GM21619 (cell line): ENCODE measurements at regions not wholly inside any gene's neighbourhood (a gene's known extent, or its start where the extent isn't known, plus 50 kb on each side); places are given as distances from the start of the nearest gene placed in this dataset.

Source experiments
- ATAC-seq: cut with Tn5 transposase; IDR thresholded peaks from one replicate; pipeline ENCODE4 v1.9.1; 2021; ENCODE audit not compliant: unreplicated experiment

DNA sequence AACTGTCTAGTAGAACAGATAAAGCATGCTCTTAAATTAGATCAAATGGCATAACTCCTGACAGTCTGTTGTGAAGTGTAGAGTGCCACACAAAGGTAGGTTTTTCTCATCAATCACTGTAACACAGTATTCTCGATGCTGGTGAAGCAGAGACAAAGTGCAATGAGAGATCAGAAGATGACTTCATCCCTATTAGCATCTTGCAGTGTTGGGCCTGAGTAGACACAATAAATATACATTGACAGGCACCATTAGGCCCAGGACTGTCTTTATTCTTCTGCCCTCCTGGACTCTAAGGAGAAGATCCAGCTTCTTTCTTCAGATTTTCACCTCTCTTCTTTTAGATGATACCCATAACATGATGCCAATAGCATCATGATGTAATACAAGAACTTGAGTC, 478.0 kb upstream of the TENM4 start:
- no peak for ATAC-seq

DNA sequence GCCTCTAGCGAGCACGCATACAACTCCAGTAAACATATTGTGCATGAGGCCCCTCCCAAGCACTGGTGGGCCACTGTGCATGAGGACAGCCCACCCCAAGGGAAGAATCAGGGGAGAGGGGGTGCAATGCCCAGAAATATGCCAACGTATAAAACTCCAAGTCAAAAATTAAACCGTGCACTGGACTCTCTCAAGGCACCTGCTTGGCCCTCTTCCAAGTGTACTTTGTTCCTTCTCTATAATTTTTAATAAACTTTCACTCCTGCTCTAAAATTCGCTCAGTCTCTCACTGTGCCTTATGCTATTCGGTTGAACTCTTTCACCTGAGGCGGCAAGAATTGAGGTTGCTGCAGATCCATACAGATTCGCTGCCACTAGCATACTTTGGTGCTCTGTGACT, 465.3 kb upstream of the TENM4 start:
- ATAC-seq, result no peak

DNA sequence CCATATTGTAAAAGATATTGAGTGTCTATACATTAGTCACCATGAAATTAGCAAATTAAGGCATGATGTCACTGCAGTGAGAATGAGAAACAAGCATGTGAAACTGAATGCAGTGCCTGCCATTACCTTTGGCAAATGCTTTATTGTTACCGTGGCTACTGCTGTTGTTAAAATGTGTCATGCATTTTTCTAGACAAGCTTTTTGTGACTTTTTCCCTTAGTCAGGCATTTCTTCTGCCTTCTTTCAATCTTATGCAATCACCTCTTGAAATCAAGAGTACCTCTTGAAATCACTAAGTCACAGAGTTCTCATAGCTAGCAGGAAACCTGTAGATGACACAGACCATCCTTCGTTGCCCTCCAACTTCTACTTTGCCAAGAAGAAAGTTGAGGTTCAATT, 461.7 kb upstream of the TENM4 start:
- no peak for ATAC-seq

DNA sequence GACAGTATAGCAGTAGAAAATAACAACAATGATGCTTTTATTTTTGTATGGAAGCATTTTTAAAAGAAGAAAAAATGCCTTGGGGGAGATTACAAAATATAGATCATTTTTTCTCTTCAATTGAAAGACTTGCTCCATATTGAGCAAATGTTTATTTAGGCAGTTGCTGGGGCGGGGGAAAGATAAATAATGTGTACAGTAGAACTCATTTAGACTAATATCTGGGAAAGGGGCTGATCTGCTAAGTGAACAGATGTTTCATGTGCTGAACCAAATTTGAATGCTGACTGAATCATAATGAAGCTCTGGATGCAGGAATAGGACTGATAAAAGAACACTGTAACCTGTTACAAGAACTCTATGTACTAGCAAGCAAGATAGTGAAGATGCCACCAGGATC, 457.1 kb upstream of the TENM4 start:
- no peak for ATAC-seq

DNA sequence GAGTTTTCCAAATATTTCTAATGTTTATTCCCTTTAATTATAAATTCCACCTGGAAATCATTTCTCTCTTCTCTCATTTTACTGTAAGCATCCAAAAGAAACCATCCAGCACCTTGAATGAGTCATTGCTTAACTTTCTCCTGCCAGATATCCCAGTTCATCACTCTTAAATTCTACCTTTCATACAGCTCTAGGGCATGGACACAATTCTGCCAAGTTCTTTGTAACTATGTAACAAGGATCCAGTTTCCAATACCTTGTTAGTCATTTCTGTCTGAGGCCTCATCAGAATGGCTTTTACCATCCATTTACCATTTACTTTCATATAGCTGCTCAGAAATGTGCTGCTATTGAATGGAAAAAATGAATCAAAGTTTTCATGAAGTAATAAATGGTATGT, 455.4 kb upstream of the TENM4 start:
- no peak for ATAC-seq

DNA sequence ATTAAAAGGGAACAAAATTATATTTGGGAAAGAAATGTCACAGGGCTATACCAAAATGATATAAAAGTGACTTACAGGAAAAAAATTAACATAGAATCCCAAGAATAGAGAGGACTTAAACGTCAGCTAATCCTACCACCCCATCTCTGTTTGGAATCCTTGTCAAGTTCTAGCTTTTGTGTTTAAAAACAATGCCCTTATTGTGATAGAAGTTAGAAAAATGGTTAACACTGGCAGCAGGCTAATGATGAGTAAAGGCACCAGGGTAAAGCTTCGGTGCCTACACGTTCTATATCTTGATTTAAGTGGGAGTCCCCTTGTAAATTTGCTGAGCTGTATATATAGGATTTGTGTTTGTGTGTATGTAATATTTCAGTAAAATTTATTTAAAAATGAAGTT, 453.3 kb upstream of the TENM4 start:
- ATAC-seq, result no peak

DNA sequence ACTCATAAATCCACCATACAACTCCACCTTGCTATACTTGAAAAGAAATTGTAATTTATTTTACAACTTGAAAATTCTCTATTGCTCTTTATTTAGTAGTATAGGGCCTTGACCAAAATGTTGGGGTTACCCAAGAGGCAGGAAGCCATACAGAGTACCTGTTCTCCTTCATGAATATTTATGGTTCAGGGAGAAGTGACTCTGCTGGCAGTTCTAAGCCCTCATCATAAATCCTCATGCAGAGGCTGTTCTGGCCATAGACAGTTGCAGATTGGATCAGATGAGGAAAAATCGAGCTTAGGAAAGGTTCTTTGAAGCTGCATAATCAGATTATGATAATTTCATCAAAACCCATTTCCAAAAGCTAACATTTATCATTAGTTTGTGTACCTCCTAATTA, 449.4 kb upstream of the TENM4 start:
- ATAC-seq, result no peak

DNA sequence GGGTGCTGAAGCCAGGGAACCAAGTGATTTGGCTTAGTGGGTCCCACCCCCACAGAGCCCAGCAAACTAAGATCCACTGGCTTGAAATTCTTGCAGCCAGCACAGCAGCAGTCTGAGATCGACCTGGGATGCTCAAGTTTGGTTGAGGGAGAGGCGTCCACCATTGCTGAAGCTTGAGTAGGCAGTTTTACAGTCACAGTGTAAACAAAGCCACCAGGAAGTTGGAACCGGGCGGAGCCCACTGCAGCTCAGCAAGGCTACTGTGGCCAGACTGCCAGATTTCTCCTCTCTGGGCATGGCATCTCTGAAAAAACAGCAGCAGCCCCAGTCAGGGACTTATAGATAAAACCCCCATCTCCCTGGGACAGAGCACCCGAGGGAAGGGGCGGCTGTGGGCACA, 424.1 kb upstream of the TENM4 start:
- ATAC-seq, result no peak

DNA sequence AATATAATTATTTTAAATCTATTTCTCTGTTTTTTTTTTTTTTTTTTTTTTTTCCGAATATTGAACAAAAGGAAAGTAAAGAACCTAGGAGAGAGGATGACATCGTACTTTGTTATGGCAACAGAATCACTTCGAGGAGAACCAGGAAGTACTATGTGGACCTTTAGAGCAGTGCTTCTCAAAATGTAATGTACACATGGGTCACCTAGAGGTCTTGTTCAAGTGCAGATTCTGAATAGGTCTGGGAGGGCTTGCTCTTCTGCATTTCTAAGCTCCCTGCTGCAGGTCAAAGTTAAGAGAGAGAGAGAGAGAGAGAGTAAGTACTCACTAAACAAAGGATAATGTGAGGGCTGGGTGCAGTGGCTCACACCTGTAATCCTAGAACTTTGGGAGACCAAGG, 419.5 kb upstream of the TENM4 start:
- ATAC-seq, result no peak

DNA sequence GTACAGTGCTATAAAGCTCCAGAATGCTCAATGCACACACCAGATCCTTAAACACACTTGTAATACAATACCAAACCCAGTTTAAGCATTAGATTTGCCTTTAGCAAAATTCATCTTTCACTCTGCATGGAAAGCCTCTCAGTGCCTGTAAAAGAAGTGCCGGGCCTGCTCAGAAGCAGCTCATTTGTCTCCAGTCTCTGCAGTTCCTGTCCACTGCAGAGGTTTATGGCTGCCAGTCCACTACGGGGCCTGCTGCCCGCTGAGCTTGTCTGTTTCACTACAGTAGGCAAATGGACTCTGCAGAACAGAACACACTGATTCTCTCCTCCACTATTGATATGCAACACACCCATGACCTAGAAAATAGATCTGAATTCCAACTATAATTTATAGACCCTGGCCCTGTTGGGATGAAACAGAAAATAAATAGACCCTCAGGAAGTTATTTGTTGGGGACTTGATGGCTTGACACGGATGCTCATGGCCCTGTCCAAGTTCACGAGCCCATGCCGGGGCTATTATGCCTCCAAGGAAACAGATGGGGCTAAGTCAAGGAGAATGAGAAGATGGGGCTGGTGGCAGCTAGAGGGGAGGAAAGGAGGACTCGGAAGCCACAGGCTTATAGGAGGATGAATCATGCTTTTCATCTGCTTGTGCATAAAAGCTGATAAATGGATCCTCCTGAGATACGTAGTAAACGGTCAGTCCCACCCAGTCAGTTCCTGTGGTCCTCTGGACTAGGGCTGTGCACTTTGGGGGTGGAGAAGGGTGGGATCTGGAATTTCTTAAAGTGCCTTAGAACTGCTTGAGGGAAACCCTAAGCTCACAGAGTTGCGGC, 416.8 kb upstream of the TENM4 start:
- ATAC-seq, result no peak

DNA sequence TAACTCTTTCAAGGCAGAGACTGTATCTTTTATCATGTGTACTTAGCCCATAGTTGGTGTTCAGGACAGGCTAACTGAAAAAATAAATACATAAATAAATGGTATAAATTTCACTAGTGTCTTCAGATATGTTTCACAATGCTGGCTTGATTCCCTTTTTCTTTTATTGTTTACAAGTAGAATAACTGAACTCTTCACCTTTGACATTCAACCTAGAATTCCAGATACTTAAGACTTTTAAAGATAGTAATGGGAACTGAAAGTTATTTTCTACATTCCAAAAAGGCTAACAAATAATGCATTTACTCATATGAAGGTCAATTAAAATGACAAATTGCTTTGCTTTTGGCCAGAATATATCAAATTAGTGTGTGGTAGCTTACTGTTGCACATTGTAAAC, 411.3 kb upstream of the TENM4 start:
- no peak for ATAC-seq

DNA sequence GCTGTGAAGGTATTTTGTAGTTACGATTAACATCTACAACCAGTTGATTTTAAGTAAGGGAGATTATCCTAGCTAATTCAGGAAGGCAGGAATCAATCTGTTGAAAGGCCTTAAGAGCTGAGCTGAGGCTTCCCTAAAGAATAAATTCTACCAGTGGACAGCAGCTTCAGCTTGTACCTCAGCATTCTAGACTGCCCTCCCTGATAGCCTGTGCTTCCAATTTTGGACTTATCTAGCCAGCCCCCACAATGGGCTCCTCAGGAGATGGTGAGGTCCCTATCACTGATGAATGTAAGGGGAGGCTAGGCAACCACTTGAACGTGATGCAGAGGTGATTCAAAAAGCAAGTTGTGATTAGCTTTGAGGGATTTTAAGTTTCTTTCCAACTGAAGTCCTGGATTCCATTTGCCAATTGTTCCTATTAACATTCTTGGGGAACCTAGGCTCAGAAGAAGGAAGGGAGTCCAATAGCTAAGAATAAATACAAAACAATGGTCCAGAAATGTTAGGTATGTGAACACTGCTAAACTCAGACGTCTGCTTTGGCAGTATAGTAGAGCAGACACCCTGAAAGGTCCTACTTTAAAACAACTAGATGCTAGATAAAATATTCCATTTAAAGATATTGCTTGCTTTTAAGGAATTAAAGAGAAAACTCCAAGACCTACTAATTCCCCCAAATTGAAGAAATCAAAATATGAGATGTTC, 404.3 kb upstream of the TENM4 start:
- ATAC-seq, result no peak

DNA sequence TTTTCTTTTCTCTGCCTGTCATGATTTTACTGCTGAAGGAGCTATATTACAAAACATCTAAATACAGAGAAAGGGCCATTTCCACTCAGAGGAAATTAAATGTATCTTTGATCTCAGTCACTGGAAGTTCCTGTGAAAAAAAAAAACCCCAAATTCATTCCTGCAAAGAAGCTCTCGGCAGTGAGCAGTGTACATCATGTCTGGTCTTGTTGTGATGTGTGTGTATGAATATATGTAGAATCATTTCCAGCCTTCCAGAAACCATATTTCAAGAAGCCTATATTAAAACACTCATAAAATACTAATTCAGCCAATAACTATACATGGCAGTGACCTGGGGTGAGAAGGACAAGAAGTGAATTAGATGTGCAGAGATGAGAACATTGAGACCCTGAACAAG, 393.2 kb upstream of the TENM4 start:
- no peak for ATAC-seq

DNA sequence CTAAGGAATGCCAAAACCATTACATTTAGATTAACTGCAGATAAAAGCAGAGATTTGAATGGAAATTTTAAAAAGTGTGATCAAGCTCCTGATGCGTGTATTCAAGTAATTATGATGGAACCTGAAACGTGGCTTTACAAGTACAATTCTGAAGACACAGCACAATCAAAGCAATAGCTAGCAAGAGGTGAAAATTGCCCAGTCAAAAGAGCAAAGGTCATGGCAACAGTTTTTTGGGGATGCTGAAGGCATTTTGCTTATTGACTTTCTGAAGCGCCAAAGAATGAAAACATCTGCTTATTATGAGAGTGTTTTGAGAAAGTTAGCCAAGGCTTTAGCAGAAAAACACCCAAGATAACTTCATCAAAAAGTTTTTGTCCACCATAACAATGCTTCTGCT, 389.6 kb upstream of the TENM4 start:
- ATAC-seq, result no peak

DNA sequence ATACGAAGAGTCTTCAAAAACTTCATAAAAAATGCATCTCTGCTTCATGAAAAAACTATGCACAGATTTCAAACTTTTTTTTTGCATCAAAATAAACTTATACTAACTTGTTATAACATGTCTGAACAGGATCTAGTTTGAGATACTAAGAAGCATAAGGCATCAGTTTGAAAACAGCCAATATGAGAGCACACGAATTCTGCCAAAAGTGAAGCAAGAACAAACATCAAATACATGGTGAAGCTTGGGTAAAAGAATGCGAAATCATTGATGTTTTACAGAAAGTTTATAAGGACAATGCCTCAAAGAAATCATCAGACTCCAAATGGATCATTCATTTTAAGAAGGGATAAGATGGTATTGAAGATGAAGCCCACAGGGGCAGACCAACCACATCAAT, 389.1 kb upstream of the TENM4 start:
- no peak for ATAC-seq

DNA sequence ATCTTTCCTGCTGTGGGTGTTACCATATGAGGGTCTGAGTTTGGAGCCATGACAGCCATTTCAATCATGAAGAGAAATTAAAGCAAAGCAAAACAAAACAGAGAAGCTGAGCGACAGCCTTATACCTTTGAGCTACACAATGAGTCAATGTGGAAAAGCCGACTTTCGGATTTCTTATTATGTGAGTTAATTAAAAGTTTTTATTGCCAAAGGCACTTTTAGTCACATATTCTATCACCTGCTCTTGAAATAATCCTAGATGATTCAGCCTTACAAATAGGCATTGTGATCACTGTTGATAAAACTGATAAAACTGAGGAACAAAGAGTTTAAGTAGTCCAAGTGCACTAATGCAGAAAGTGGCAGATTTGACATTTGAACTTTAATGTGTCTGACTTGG, 381.9 kb upstream of the TENM4 start:
- no peak for ATAC-seq

DNA sequence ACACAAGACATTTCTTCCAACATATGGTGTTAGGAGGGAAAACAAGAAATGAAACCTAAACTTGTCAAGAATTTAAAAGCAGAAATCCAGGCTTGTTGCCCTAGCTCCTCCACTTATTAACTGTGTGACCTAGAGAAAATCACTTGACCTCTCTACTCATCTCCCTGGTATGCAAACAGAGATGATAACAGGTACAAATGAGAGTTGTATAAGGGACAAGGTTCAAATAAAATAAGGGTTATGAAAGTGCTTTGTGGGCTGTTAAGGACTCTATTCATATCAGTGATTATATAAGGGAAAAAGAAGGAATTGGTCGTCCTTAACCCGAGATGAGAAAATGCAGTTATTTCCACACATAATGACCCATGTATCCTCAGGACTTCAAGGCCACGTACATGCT, 372.7 kb upstream of the TENM4 start:
- no peak for ATAC-seq

DNA sequence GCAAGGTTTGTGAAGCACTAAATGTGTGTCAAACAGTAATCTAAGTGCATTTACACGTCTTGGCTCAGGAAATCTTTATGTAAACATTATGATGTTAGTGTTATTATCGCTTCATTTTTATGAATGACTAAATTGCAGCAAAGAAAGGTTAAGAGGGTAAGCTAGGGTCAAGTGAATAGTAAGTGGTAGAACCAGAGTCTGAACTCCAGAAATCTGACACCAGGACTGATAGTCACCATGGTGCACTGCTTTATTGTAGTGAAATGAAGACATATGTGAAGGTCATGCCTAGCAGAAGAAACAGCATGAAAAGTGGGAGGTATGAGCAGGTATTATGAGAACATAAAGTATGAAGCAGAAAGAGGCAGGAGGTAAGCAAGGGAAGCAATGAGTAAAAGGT, 368.7 kb upstream of the TENM4 start:
- no peak for ATAC-seq

DNA sequence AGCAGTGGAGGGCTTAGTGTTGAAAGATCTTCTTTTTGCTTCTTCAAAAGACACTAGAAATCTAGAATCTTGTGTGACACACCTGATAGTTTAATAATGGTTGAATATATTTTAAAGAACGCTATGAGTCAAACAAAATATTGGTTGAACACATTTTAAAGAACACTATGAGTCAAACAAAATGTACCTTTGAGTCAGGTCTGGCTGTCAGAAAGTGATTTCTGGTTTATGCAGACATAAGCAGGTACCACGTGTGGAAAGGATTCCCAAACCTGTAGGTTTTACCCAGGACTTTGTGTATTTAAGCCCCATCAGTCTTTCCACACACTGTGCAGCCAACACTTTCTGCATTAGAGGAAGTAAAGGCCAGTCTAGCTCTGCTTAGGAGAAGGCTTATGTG, 366.7 kb upstream of the TENM4 start:
- ATAC-seq, result no peak

DNA sequence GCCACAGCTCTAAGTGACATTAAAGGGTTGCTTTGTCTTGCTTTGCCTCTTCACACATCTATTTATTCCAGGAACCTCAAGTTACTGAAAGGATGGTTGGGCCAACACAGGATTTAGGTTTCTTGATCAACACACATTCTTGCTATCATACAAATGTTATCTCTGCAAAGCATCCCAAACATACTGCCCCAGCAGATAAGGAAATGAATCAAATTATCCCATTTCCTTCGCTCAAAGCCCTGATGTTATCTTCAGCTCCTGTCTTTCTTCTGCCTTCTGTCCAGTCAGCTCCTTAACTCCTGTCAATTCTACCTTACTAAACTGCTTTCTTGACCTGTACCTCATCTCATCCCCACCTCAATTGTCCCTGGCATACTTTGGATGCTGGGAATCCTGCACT, 355.9 kb upstream of the TENM4 start:
- ATAC-seq, result no peak

DNA sequence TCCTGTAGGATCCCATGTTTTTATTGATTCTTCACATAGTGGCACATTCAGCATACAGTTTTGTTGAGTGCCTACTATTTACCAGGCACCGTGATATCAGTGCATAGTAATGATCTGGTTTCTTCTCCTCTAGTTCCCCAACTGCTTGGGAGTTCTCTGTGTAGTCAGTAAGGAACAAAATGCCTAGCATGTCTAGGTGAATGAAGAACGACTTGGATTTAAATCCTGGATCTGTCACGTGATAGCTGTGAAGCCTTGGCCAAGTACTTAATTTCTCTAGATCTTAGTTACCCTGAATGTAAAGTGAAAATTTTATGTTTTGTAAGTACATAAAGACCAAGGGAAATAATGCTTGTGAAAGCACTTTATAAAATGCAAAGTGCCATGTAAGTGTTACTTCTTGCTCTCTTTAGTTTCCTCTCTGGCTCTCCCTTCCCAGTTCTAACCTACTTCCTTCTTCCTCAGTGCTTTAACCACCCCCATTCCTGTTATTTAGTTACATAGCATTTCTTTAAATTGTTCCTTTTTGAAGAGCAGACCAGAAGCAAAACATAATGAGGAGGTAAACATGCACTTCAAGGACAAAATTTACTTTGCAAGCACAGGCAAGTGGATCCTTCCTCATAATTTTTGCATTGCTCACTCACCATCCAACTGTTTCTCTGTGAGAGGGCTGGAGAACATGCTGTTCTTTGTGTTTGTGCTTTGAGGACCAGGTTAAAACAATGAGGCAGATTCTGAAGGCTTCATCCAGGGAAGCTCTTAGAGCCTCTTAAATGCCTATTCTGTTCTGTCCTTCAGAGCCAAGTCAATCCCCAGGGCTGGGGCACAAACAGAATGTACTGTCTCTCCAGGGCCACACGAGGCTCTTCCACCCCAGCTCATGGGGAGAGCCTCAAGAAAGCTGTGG, 353.9 kb upstream of the TENM4 start:
- ATAC-seq, result no peak

DNA sequence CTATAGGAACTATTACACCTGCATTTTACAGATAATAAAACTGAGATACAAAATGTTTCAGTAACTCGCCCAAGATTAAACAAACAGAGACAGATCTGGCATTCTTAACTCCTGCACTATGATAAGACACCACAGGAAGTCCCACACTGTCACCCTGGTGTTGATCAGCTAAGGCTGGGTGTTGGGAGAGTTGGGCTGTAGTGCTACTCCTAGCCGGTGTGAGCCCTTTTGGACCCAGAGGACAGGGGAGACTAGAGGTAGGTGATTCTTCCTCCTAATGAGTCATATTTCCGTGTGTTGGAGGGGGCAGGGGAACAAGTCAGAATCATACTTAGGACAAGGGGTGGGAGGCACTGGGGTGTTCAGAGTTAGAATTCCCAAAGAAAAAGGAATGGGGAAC, 353.2 kb upstream of the TENM4 start:
- ATAC-seq, result no peak
